HCT116 (cell line): ENCODE measurements at regions not wholly inside any gene's neighbourhood (a gene's known extent, or its start where the extent isn't known, plus 50 kb on each side); places are given as distances from the start of the nearest gene placed in this dataset.

ENCODE experiments used
- ATAC-seq: fragments of 200-7000 bp; cut with Tn5 transposase; 2 replicates; pipeline ENCODE4 v1.9.1; 2020; ENCODE audit warnings: mild to moderate bottlenecking, moderate library complexity
- BruUV-seq: library from RNA; stranded (reverse); fragments of 400-500 nt; replicated peaks from 2 replicates; lab custom pipeline; 2021; lab: Mats Ljungman, UMichigan
- CTCF ChIA-PET: fragments of 300-600 bp; sonication (Branson Sonifier 250); formaldehyde crosslinking; loops from one replicate; lab custom pipeline; 2021; ENCODE audit warnings: antibody characterized with exemption; lab: Charles Lee
- POLR2A ChIA-PET: fragments of 300-600, 350-600 bp; sonication (Branson Sonifier 250); formaldehyde crosslinking; loops from one replicate; lab custom pipeline; 2021; ENCODE audit warnings: antibody characterized with exemption; lab: Charles Lee
- RAD21 ChIA-PET, 2 experiments: fragments of 300-600 bp; sonication (Branson Sonifier 250); formaldehyde crosslinking; loops; one replicate each; lab custom pipeline; 2023; ENCODE audit warnings: low total read pairs in 2 of 2; ENCODE audit not compliant: uncharacterized antibody in 2 of 2, unreplicated experiment in 2 of 2, low non-redundant PET in 1 of 2; lab: Charles Lee
- DNase-seq: peaks from one replicate; pipeline ENCODE4 v3.0.0-alpha.2; 2010; ENCODE audit warnings: low read depth, low spot score
- H2AFZ ChIP-seq: fragments of 200-600 bp; shearing (Covaris generic), sonication (generic); 2 replicates; pipeline ENCODE4 v1.6.1; 2017; ENCODE audit warnings: low read depth, mixed run types, mixed read lengths, antibody characterized with exemption, low read length; ENCODE audit not compliant: poor library complexity, severe bottlenecking
- H3K27ac ChIP-seq: 2 replicates; pipeline ENCODE4 v1.5.1; 2012; ENCODE audit warnings: low read depth, low read length
- H3K27me3 ChIP-seq: fragments of 200-600 bp; sonication (generic); 2 replicates; pipeline ENCODE4 v1.6.1; 2016; ENCODE audit warnings: mixed run types, low read length, mixed read lengths; ENCODE audit not compliant: insufficient read depth
- H3K36me3 ChIP-seq, 2 experiments: fragments of 200-500 bp in 1 of 2; fragments of 200-600 bp in 1 of 2; sonication (Bioruptor generic) in 1 of 2; sonication (generic) in 1 of 2; 2 replicates each; pipeline versions ENCODE4 v1.5.1 to v1.6.1; 2014 to 2016; ENCODE audit warnings: low read length in 2 of 2, inconsistent platforms in 1 of 2, mixed read lengths in 1 of 2, mixed run types in 1 of 2; ENCODE audit not compliant: insufficient read depth in 2 of 2, control insufficient read depth in 1 of 2
- H3K4me1 ChIP-seq, 2 experiments: fragments of 200-600 bp in 1 of 2; sonication (generic) in 1 of 2; 2 replicates each; pipeline versions ENCODE4 v1.5.1 to v1.6.1; 2012 to 2017; ENCODE audit warnings: low read length in 2 of 2, inconsistent platforms in 1 of 2, mild to moderate bottlenecking in 1 of 2, mixed read lengths in 1 of 2, mixed run types in 1 of 2, moderate library complexity in 1 of 2; ENCODE audit not compliant: insufficient read depth in 2 of 2, control insufficient read depth in 1 of 2
- H3K4me2 ChIP-seq: fragments of 200-600 bp; sonication (generic); 2 replicates; pipeline ENCODE4 v1.6.1; 2017; ENCODE audit warnings: mixed run types, low read length, mixed read lengths
- H3K4me3 ChIP-seq, 2 experiments: fragments of 200-600 bp in 1 of 2; sonication (generic) in 1 of 2; replicated peaks in 1 of 2; 2 replicates each; pipeline ENCODE4 v1.5.1; 2011 to 2016; ENCODE audit warnings: low read length in 2 of 2, control low read depth in 1 of 2, low read depth in 1 of 2, mild to moderate bottlenecking in 1 of 2, mixed read lengths in 1 of 2, mixed run types in 1 of 2
- H3K79me2 ChIP-seq: fragments of 200-600 bp; sonication (generic); 2 replicates; pipeline ENCODE4 v1.6.1; 2017; ENCODE audit warnings: mild to moderate bottlenecking, mixed run types, low read length, moderate library complexity, mixed read lengths; ENCODE audit not compliant: insufficient read depth
- H3K9ac ChIP-seq: fragments of 200-600 bp; sonication (generic); 2 replicates; pipeline ENCODE4 v1.6.1; 2016; ENCODE audit warnings: low read length, mixed read lengths
- H3K9me2 ChIP-seq: fragments of 200-600 bp; sonication (generic), shearing (Covaris generic); 2 replicates; pipeline ENCODE4 v1.6.1; 2017; ENCODE audit warnings: mixed run types, mild to moderate bottlenecking, moderate library complexity; ENCODE audit not compliant: insufficient read depth
- H3K9me3 ChIP-seq, 2 experiments: fragments of 200-500 bp in 1 of 2; fragments of 200-600 bp in 1 of 2; sonication (Bioruptor generic) in 1 of 2; sonication (generic) in 1 of 2; 2 replicates each; pipeline ENCODE4 v1.6.1; 2014 to 2017; ENCODE audit warnings: low read length in 2 of 2, mixed read lengths in 2 of 2, inconsistent platforms in 1 of 2, low read depth in 1 of 2, mild to moderate bottlenecking in 1 of 2, mixed run types in 1 of 2, moderate library complexity in 1 of 2; ENCODE audit not compliant: control insufficient read depth in 1 of 2, insufficient read depth in 1 of 2
- H4K20me1 ChIP-seq: fragments of 200-600 bp; sonication (generic), shearing (Covaris generic); 2 replicates; pipeline ENCODE4 v1.6.1; 2017; ENCODE audit warnings: mixed run types, mild to moderate bottlenecking, moderate library complexity; ENCODE audit not compliant: insufficient read depth
- CEBPB ChIP-seq: IDR thresholded peaks from 2 replicates; pipeline ENCODE4 v1.6.1; 2012; ENCODE audit warnings: low read depth
- CTCF ChIP-seq, 3 experiments: fragments of 200-600 bp in 1 of 3; sonication (generic) in 1 of 3; IDR thresholded peaks in 2 of 3; conservative IDR thresholded peaks in 1 of 3; 2 replicates each; pipeline ENCODE4 v1.5.1; 2012 to 2017; ENCODE audit warnings: low read depth in 2 of 3, low read length in 2 of 3, antibody characterized with exemption in 1 of 3, borderline replicate concordance in 1 of 3, control low read depth in 1 of 3, mild to moderate bottlenecking in 1 of 3, mixed read lengths in 1 of 3, mixed run types in 1 of 3, moderate library complexity in 1 of 3; ENCODE audit not compliant: insufficient read depth in 1 of 3
- ELF1 ChIP-seq: IDR thresholded peaks from 2 replicates; pipeline ENCODE4 v1.6.1; 2012; ENCODE audit warnings: low read depth, borderline replicate concordance
- EZH2phosphoT487 ChIP-seq: fragments of 200-600 bp; IDR thresholded peaks from 2 replicates; pipeline ENCODE4 v1.6.1; 2018; ENCODE audit warnings: antibody characterized with exemption, borderline replicate concordance
- FOSL1 ChIP-seq: IDR thresholded peaks from 2 replicates; pipeline ENCODE4 v1.6.1; 2012; ENCODE audit warnings: low read depth
- JUND ChIP-seq: IDR thresholded peaks from 2 replicates; pipeline ENCODE4 v1.6.1; 2012
- MAX ChIP-seq: IDR thresholded peaks from 2 replicates; pipeline ENCODE4 v1.6.1; 2012
- POLR2A ChIP-seq: IDR thresholded peaks from 2 replicates; pipeline ENCODE4 v1.7.0; 2011; ENCODE audit warnings: borderline replicate concordance; ENCODE audit not compliant: insufficient read depth, insufficient read length; ENCODE audit errors: extremely low read depth
- REST ChIP-seq: IDR thresholded peaks from 2 replicates; pipeline ENCODE4 v1.6.1; 2012; ENCODE audit warnings: low read depth
- SIN3A ChIP-seq: IDR thresholded peaks from 2 replicates; pipeline ENCODE4 v1.6.1; 2012; ENCODE audit warnings: low read depth
- TCF7L2 ChIP-seq: IDR thresholded peaks from 2 replicates; pipeline ENCODE4 v1.7.0; 2011; ENCODE audit warnings: borderline replicate concordance, inconsistent platforms; ENCODE audit not compliant: insufficient read depth, insufficient read length; ENCODE audit errors: extremely low read depth
- intact Hi-C: fragments of 100-400 bp; cut with micrococcal nuclease; formaldehyde crosslinking; loops from 2 replicates; pipeline ENCODE4 v1.10.0; 2022

DNA sequence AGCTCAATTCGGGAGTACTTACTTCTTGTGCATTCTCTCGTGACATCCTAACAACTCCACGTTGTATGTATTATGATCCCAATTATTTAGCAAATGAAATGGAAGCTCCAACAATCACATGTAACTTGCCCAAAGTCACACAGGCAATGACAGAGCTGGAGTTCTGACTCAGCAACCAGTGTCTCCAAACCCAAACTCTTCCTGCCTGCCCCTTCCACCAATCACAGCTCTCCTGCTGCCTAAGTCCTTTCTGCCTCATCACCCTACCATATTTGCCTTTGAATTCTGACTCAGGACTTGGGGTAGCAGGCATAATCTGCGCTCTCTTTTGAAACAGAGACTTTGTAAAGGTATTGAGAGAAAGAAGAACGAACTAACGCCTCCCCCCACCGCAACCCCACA, 245.2 kb upstream of the MAF start:
- Histone ChIP-seq H3K9ac (no peak overlapping the region), H3K36me3 (no peaks in the 10 kb centered on the region), H3K4me3 (no peak overlapping the region), H3K27me3 (no peaks in the 10 kb centered on the region), H4K20me1 (no peaks in the 10 kb centered on the region), H3K9me3 (peaks cover 29 to 62% of the 10 kb centered on the region in 2 experiments; a peak in 2 of 4 replicates), H3K27ac (no peak overlapping the region), H2AFZ (no peak overlapping the region), H3K4me2 (no peak overlapping the region), H3K9me2 (no peaks in the 10 kb centered on the region), H3K4me1 (no peaks in the 10 kb centered on the region), H3K79me2 (no peaks in the 10 kb centered on the region)
- ChIA-PET CTCF (no interaction called here), POLR2A (no interaction called here), RAD21 (no interaction called here)
- no peak for DNase-seq
- no TSS peak for BruUV-seq
- intact Hi-C loops, result no loop called here
- ATAC-seq, result no peak
- no peak for TF ChIP-seq FOSL1
- no peak for TF ChIP-seq JUND
- no peak for TF ChIP-seq CEBPB
- no peak for TF ChIP-seq TCF7L2
- TF ChIP-seq POLR2A, result no peak
- TF ChIP-seq MAX, result no peak
- no peak for TF ChIP-seq EZH2phosphoT487
- no peak for TF ChIP-seq CTCF (IDR thresholded peaks at IDR 0.05 in 2 of 3, conservative IDR thresholded peaks at IDR 0.05 in 1 of 3; ENCODE audit: borderline replicate concordance in 1 of 3, insufficient read depth in 1 of 3, low read depth in 2 of 3, low read length in 2 of 3)
- TF ChIP-seq ELF1, result no peak
- TF ChIP-seq REST, result no peak
- TF ChIP-seq SIN3A, result no peak
